HG03159 (cell line): ENCODE measurements at regions not wholly inside any gene's neighbourhood (a gene's known extent, or its start where the extent isn't known, plus 50 kb on each side); places are given as distances from the start of the nearest gene placed in this dataset.
"Not testable (repeated sequence)": the region's sequence is repeated elsewhere in the genome, so short reads cannot be mapped to it uniquely, and the experiment has no call there.

ENCODE experiments used
- ATAC-seq: cut with Tn5 transposase; IDR thresholded peaks from one replicate; pipeline ENCODE4 v1.9.1; 2021; ENCODE audit warnings: mild to moderate bottlenecking, moderate library complexity; ENCODE audit not compliant: unreplicated experiment

GRCh38 chr5:112533362-112533761 is 114.3 kb upstream of the EPB41L4A start:
- ATAC-seq: no peak

- no peak for ATAC-seq
Observed at GRCh38 chr5:112534067-112534583, 115.0 kb upstream of the EPB41L4A start.

- ATAC-seq: no peak
Observed at GRCh38 chr5:112534611-112535255, 115.7 kb upstream of the EPB41L4A start.

DNA sequence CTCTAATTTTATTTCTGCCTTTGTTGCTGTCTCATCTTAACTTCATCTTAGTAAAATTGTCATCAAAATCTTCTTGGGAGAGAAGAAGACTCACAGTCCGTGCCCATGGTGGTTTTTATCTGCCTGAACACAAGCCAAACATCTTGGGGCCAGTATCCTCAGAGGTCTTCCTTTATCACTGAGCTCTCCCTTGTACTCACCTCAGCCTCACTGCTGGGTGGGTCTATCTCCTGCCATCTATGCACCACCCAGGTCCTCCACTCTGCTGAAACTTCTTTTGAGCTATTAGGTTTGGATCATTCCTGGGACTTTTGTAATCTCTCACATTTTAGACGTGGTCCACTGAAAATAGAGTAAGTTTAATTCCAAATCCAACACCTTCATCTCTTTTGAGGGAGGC is 116.3 kb upstream of the EPB41L4A start:
- ATAC-seq: no peak

GRCh38 chr5:112544558-112544957 is 125.5 kb upstream of the EPB41L4A start:
- not testable (repeated sequence) for ATAC-seq

GRCh38 chr5:112546946-112547592 is 128.0 kb upstream of the EPB41L4A start:
- ATAC-seq: no peak

DNA sequence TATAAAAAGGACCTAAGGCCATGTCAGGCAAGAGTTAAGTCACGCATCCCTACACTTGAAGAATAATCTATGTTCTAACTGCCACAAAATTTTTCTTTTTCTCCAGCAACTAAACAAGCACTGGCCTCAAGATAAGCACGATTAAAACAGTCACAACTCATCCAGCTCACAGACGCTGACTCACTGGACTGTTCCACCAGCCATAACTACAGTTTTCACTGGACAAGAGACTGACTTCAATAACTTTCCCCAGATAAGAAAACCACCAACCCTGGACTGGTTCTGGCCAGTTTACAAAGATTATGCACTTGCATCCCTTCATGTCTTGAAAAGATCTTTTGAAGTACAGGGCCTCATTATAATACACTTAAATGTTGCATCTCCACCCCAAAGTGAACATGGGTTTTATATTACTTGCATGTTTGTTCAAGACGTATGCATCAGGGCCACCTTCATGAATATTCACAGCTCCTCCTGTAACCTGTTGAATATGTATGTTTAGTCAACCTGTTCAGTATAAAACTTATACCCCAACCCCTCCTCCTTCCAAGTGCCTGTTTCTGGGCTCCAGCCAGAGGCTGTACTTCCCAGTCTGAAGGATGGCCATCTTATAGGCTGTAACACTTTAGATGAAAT is 129.3 kb upstream of the EPB41L4A start:
- no peak for ATAC-seq

GRCh38 chr5:112549127-112549526 is 130.1 kb upstream of the EPB41L4A start:
- ATAC-seq: no peak

GRCh38 chr5:112549605-112550166 is 130.6 kb upstream of the EPB41L4A start:
- no peak for ATAC-seq

GRCh38 chr5:112551419-112552032 is 132.4 kb upstream of the EPB41L4A start:
- no peak for ATAC-seq

DNA sequence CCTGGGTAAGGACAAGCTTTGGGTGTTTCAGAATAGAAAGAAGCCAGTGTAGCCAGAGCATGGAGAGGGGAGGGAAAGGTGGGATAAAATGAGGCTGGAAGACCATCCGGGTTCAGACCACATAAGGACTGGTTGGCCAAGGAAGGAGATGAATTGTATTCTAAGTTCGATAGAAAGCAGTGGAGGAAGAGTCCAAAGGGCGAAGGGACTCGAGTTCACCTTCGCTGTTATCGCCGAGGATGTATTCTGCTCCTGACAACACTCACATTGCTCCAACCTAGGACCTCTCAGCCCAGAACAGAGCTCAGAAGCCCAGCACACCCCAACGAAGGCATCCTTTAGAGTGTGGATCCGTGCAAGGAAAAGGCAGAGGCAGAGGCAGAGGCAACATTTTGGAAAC is 133.1 kb upstream of the EPB41L4A start:
- ATAC-seq: no peak

- ATAC-seq: no peak
Observed at GRCh38 chr5:112552791-112553190, 133.7 kb upstream of the EPB41L4A start.

DNA sequence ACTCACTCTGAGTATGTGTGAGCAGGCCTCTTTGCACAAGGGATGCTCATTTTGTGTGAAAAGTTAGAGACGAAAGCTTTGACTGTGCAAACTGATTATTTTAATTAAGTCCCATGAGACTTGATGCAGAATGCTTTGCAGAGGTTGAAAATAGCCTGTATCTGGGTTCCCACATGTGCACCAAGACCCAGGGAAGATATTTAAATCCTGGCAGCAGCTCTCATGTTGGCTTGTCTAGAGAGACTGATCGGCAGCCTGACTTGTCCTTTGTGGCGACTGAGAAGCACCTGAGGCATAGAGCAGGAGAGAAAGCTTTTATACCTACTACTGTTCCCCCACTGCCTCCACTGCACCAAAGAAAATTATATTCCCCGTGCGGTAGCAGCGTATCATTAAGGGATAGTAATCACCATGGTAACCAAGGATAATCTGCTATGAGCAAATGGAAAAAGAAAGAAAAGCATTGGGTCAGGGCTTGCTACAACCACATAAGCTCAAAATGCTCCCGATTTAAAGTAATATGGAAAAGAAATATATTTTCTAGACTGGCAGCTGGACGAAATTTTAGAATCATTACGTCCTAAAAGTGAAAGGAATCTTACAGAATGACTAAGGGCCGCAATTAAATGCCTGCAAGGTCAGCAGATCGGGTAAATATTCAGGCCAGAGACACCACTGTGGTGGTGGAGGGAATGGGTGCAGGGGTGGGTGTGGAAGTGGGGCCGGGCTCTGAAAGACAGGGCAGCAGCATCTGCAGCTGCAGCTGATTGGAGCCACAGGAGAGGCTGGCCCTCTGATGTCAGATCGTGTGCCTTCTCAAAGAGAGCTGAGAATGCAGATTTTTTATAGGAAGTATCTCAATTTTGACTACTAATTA is 135.3 kb upstream of the EPB41L4A start:
- no peak for ATAC-seq

- ATAC-seq: no peak
Observed at GRCh38 chr5:112555197-112555596, 136.1 kb upstream of the EPB41L4A start.

DNA sequence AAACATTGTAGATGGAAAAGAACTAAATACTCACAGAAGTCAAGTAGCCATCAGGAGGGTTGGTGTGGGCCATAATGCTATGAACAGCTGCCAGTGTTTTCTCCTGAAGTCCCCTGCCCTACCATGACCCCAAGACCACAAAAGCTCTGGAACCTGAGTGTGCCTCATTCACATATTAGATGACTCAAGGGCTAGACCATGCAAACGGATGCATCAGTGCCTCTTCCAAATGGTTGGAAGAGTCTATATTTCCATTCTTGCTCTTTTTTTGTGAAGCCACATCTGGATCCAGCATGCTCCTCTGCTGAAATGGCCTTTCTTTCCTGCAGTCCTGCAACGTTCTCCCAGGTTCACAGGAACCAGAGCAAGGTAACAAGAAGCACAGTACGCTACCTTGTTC is 136.6 kb upstream of the EPB41L4A start:
- no peak for ATAC-seq

- not testable (repeated sequence) for ATAC-seq
Observed at GRCh38 chr5:112559501-112559900, 140.4 kb upstream of the EPB41L4A start.

GRCh38 chr5:112560371-112560770 is 141.3 kb upstream of the EPB41L4A start:
- no peak for ATAC-seq

GRCh38 chr5:112563169-112563826 is 144.2 kb upstream of the EPB41L4A start:
- no peak for ATAC-seq

DNA sequence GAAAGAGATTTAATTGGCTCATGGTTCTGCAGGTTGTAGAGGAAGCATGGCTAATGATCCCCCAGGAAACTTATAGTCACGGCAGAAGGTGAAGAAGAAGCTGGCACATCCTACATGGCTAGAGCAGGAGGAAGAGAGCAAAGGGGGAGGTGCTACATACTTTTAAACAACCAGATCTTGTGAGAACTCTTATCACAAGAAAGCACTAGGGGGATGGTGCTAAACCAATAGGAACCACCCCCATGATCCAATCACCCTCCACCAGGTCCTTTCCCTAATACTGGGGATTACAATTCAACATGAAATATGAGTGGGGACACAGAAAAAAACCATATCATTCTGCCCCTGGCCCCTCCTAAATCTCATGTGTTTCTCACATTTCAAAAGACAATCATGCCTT is 147.2 kb upstream of the EPB41L4A start:
- ATAC-seq: no peak

- ATAC-seq: no peak
Observed at GRCh38 chr5:112569596-112569995, 150.5 kb upstream of the EPB41L4A start.
